Head of caudate nucleus (tissue), 42 donors: ENCODE measurements at regions not wholly inside any gene's neighbourhood (a gene's known extent, or its start where the extent isn't known, plus 50 kb on each side); places are given as distances from the start of the nearest gene placed in this dataset.
"Not testable (repeated sequence)": the region's sequence is repeated elsewhere in the genome, so short reads cannot be mapped to it uniquely, and the experiment has no call there.

Experiments used
- DNase-seq, 42 donors: peaks; one replicate each; pipeline versions ENCODE4 v3.0.0 to v3.0.0-alpha.2; 2020 to 2021; ENCODE audit warnings: mixed read lengths in 7 of 42
- intact Hi-C: fragments of 100-400 bp; cut with DNase I; formaldehyde crosslinking; loops from one replicate; pipeline ENCODE4 v1.15.0; 2022

- no peak for DNase-seq
- intact Hi-C loops, result no loop called here
Observed at GRCh38 chr3:165636684-165637015, 200.6 kb downstream of the BCHE start.

DNA sequence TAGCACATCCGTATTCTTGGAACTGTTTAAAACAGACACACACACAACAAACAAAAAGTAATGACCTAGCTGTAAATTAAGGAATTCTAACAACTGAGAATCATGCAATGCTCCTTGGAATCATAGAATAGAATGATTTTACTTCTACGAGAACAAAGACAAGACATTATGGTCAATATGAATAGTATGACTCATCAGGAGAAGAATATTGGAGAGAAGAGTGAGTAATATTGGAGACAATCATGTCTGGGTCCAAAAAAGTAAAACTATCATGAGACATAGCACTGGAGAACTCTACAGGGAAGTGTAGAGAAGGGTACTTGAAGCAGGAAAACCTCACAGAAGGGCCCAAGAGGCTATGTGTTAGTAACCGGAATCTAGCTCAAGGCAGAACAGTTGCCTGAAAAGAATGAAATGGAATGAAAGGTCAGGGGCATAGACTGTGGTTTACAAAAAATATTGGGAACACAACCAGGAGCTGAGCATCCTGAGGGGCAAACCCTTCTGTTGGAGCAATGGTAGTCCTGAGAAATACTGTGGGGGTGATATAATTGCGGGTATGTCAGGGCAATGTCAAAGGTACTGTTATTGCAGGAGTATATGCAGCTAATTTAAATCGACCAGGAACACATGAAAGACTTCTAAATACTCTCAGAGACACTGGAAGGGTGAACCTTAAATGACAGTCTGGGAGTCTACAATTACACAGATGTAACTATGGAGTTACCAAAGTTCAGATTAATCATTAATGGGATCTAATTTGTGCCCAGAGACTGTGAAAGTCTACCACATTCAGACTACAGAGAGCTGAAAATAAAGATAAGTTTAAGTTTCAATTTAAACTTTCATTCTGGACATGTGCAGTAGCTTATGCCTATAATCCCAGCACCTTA is 201.2 kb downstream of the BCHE start:
- no peak for DNase-seq

GRCh38 chr3:165624761-165625160 is 212.5 kb downstream of the BCHE start:
- intact Hi-C loops, result no loop called here
- DNase-seq, result no peak

More for the DNA sequence above, 201.2 kb downstream of the BCHE start:
- intact Hi-C loops, result no loop called here

- DNase-seq, result no peak
- intact Hi-C loops, result no loop called here
Observed at GRCh38 chr3:165622356-165622755, 214.9 kb downstream of the BCHE start.

GRCh38 chr3:165619069-165619468 is 218.2 kb downstream of the BCHE start:
- DNase-seq, result no peak
- intact Hi-C loops, result no loop called here

- DNase-seq, result no peak
- intact Hi-C loops, result no loop called here
Observed at GRCh38 chr3:165617134-165617533, 220.1 kb downstream of the BCHE start.

DNA sequence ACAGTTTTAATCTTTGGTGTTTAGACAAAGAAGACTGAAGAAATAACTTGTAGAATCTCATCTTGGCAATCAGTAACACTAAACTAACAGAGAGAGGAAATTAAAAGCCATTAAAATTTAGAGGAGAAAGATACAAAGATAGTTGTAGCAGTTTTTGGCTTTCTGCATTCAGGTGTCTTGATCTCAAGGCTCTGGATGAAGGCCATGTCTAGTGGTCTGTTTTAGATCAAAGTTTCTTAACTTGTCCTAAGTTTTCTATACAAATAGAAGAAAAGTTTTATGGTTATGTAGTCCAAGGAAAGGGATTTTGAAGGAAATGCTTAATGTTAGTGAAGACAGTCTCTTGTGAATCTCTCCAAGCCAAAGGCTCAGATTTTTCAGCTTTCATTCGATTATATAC is 222.9 kb downstream of the BCHE start:
- intact Hi-C loops, result no loop called here
- no peak for DNase-seq

- DNase-seq, result no peak
- intact Hi-C loops, result no loop called here
Observed at GRCh38 chr3:165613014-165613413, 224.2 kb downstream of the BCHE start.

GRCh38 chr3:165607221-165607620 is 230.0 kb downstream of the BCHE start:
- intact Hi-C loops, result no loop called here
- DNase-seq, result no peak

- intact Hi-C loops, result no loop called here
- no peak for DNase-seq
Observed at GRCh38 chr3:165603196-165603595, 234.0 kb downstream of the BCHE start.

GRCh38 chr3:165572566-165572965 is 264.7 kb downstream of the BCHE start:
- intact Hi-C loops, DNase-seq: not testable (repeated sequence)

DNA sequence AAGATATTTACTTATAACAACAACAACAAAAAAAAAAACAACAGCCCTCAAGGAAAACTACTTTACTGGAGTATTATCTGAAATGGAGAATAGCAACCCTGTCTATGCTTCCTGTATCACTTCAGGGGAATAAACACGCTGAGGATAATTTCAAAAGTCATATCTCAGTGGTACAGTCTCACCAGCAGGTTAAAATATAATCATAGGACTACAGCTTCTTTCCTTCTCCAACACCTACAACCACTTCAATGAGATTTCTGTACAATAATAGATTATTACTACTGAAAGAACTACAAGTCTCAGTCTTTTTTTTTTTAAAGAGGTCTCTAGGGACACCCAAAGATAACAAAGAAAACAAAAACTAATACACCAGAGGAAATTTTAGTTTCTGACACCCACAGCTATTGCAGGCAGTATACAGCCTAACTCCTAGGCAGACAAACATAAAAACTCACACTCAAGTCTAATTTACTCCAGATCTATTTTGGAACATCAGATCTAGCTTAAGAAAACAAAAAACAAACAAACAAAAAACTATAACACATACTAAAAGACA is 268.2 kb downstream of the BCHE start:
- intact Hi-C loops, result no loop called here
- no peak for DNase-seq

DNA sequence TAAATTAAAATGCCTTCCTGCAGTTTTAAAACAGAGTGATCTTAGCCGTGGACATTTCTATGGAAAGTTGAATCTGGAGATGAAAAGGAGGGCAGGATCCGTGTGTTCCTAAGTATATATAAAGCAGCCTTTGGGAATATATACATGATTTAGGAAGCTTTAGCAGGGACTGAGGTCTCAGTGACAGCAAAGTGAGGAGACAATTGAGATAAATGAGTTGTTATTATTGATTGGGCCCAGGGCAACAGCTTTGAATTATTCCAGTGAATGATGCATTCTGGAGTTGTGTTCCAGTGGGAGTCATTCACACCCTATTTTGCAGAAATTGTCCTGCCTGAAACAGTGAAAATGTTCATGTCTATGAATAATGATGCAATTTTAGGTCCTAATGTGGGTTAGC is 281.4 kb downstream of the BCHE start:
- intact Hi-C loops, result no loop called here
- no peak for DNase-seq

GRCh38 chr3:165553371-165553770 is 283.9 kb downstream of the BCHE start:
- intact Hi-C loops, result no loop called here

DNA sequence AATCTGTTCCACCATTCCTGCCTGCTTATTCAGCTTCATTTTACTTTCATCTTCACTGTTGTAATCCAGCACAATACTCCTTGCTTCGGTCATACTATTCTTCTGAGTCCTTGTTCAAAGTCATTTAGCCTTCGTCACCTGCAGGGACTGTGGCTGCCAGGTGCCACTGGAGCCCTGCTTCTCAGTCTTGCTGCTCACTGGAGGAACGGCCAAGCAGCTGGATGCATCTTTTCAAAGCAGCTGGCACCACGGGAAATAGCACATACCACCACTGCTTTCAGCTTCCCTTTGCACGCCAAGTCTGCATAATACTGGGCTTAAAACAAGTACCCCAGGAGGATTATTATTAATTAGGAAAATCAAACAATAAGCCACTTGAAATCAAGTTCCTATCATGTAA is 287.6 kb downstream of the BCHE start:
- peak in 1 of 42 donors; percentile 15 for DNase-seq
- intact Hi-C loops, result no loop called here

More at GRCh38 chr3:165553371-165553770, 283.9 kb downstream of the BCHE start:
- DNase-seq, result no peak

DNA sequence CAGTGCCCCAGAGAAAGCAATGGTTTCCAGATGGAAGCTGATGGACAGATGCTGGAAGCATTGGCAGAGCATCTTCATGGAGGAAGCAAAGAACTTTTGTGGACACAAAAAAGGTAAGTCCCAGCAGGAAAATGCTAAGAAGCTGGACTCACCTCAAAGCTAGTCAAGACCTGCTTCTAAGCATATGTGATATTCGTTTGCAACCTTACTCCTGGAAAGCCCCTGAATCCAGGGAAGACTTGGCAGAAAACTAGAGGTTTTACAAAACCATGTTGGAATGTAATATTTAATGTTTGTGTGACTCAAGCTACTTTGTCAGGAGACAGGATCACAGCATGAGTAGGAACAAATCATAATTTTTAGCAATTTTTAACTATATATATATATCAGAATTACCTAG is 288.2 kb downstream of the BCHE start:
- DNase-seq, result no peak
- intact Hi-C loops, result no loop called here

GRCh38 chr3:165545059-165545458 is 292.2 kb downstream of the BCHE start:
- intact Hi-C loops, result no loop called here
- DNase-seq, result no peak

- no peak for DNase-seq
- intact Hi-C loops, result no loop called here
Observed at GRCh38 chr3:165544432-165544831, 292.8 kb downstream of the BCHE start.

DNA sequence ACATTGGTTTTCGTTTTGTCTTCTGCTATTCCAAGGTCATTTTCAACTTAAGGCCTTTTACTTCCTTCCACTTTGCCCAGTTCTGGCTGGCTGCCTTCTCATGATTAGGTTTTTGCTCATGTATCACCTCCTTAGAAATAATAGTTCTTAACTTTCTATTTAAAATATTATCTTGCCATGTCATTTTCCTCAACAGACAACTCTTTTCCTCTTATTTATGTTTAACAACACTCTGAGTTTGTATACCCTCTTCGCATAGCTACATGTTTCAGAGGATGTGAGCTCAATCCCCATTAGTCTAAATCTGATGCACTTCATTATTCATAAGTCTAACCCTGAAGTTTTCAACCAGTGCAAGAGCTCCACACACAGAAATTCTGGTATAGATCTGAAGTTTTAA is 299.1 kb downstream of the BCHE start:
- no peak for DNase-seq
- intact Hi-C loops, result no loop called here

DNA sequence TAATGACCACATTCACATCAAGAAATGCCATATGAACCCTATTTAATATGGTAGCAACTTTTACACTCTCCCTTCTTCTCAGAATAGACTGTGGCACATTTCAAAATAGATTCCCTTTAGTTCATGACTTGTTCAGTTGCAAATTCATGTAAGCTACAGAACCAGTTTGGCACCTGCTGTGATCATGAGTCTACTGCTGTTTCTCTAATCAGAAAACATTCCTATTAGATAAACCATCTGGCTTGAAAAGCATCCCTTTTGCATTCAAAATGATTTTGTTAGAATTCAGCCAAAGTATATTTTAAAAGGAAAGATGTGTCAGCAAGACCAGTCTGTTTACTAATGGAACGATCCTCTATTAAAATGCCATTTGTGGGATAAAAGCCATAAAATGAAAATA is 304.4 kb downstream of the BCHE start:
- DNase-seq, result no peak
- intact Hi-C loops, result no loop called here

- DNase-seq, result no peak
- intact Hi-C loops, result no loop called here
Observed at GRCh38 chr3:165529451-165529850, 307.8 kb downstream of the BCHE start.
